HK-2 (cell line): ENCODE measurements at regions not wholly inside any gene's neighbourhood (a gene's known extent, or its start where the extent isn't known, plus 50 kb on each side); places are given as distances from the start of the nearest gene placed in this dataset.
"Not testable (repeated sequence)": the region's sequence is repeated elsewhere in the genome, so short reads cannot be mapped to it uniquely, and the experiment has no call there.

Experiments
- DNase-seq: peaks from one replicate; pipeline ENCODE4 v3.0.0-alpha.2; 2018; ENCODE audit not compliant: unreplicated experiment

DNA sequence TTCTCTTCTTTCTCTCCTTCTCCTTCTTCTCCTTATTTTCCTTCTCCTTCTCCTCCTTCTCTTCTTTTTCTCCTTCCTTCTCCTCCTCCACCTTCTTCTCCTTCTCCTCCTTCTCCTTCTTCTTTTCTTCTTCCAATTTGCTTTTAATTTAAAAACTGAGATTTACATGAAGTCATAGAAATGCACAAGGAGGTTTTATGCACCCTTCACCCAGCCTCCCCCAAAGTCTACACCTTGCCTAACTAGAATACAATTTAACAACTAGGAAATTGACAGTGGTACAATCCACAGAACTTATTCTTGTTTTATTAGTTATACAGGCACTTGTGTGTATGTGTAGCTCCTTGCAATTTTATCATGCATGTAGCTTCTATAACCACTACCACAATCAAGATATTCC lies 826.7 kb downstream of the KCNJ2 start:
- no peak for DNase-seq

DNA sequence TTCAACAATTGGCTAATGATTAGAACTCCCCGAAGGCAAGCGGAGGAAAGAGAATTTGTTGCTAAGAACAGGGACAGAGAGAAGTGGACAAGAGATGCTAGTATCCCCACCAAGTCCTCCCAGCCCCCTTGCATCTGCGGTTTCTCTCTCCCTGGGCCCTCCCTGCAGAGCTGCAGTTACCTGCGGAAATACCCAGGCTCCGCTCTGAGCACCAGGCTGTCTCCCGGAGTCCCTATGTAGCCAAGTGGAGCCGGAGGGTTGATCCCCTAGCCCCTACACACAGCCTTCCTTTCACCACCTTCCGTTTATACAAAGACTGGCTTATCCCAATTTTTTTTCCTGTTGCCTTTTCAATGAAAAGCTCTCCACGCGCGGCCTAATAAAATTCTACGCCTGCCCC lies 834.4 kb downstream of the KCNJ2 start:
- DNase-seq = no peak

DNA sequence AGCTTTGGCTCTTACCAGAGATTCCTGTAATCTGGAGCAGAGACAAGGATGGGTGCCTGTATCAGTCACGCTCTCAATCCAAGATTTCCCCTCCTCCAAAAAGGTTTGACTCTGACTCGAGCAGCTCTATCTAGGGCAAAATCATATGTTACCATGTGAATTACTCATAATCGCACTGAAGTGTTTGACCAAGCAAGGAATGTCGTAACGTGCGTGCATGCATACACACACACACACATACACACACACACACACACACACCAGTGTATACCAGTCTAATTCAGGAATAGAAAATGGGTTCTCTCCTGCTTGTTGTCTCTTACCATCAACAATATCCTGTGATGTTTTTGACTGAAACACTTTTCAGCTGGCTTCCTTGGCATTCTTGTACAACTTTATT lies 835.1 kb downstream of the KCNJ2 start:
- no peak for DNase-seq

DNA sequence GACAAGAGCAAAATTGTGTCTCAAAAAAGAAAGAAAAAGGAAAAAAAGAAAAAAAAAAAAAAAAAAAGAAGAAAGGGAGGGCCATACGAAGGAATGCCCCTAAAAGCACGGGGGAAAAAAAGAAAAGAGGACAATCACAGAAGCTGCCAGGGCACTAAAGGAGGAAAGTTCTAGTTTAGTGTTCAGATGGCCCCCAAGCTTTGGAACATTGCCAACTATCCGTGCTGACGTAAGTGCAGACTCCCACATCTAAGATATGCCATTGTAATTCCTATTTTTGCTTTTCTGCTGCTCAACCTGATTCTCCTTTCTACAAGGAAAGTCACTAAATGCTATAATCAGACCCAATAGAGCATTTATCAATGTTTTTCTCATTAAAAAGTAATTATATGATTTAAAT lies 842.1 kb downstream of the KCNJ2 start:
- DNase-seq = no peak

DNA sequence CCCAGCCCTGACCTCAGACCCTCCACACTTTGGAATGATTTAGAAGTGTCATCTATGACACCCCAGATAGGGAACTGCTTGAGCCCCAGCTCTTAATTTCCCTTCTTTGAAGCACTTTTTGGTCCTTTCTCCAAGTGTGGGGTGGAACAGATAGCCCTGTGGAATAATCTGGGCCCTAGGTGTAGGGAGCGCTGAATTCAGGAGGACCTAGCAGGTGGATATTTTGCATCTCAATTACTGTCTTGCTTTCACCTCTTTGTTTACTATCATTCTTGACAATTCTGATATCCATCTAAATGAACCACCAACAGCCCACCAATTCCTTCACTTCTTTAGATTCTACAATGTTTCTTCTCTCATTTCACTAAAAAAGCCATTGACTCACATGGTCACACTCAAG lies 850.4 kb downstream of the KCNJ2 start:
- DNase-seq = no peak

DNA sequence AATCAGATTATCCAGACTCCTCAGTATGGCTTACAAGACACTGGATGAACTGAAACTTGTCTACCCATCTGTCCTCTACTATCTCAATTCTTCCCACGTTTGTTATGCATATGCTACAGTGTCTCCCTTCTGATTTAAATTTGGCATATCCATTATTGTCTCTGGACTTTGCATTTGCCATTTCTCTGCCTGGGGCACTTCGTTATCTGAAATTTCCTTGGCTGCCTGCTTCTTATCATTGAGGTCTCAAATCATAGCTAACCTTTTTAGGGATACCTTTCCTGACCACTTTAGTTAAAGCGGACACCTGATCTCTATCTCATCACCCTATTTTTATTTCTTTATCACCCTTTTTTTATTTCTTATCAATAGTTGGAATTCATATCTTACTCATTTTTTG lies 853.4 kb downstream of the KCNJ2 start:
- no peak for DNase-seq

DNA sequence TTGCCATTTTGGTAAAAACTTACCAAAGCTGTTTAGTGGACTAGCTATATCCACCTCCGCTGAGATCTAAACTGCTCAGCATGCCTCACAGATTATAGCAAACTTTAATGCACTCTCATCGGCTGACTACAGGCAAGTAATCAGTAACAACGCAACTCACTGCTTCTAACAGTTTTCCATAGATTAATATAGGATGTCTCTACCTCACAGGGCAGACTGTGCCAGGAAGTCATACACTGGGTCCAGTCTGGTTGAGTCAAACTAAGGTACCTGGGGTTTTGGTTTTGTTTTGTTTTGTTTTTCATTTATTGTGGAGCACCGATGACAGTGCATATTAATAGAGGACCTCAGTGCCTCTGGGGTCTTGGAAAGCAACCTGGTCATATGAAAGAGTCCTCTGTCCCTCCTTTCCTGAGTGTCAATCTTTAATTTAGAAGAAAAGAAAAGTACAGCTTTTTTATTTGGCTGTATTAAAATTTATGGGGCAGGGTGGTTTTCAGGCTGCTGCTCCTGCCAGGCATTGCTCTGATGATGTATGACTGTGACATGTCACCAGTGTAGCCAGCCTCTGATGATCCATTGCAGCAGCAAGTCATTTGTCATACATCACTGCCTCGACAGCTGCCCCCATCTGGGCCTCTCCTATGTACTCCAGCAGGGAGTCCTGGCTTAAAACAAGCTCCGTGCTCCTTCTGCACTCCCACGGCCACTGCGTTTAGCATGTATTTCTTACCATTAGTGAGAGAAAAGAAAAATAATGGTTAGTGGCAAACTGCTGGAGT lies 854.1 kb downstream of the KCNJ2 start:
- peak; percentile 6 for DNase-seq

DNA sequence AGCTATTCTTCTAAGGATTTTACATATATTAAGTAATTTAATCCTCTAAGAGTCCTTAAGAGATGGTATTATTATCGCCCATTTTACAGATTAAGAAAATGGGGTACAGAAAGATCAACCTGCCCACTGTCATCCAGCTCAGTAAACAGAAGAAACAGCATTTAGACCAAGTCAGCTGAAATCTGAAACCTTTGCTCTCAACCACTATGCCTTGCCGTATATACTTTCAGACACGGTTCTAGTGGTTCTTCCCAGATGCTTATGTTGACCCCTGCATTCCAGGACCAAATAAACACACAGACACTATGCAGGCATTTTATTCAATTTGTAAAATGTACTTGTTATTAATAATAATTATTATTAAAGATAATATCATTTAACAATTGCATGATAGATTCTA lies 854.8 kb downstream of the KCNJ2 start:
- DNase-seq = no peak

DNA sequence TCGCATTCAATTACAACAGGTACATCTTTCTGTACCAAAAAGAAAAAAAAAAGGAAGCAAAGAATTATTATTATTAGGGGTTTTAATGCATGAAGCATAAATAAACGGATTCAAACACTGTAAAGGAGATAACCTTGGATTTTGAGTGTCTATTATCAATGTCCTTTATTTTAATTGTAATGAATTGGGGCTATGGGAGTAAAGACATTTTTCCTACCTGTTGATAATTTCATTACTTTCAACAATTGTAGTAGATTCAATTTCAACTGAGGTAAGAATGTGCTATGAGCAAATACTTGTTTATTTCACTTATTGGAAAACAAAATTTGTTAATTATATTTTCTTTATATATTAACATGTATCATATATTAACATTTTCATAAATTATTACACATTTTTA lies 855.6 kb downstream of the KCNJ2 start:
- no peak for DNase-seq

DNA sequence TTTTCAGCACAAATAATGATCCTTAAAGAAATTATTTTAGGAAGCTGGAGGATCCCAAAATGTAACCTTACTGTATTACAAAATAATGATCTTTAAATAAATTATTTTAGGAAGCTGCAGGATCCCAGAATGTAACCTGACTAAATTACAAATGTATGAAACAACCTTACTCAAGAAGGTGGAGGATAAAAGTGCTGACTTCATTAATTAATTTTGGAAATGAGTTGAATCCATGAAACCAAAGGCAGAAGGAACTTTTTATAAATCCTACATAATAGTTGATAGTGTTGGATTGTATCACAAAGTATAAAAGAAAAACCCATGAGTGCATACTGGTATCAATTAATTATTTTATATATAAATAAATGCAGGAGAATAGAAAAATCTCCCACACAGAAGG lies 859.9 kb downstream of the KCNJ2 start:
- no peak for DNase-seq

DNA sequence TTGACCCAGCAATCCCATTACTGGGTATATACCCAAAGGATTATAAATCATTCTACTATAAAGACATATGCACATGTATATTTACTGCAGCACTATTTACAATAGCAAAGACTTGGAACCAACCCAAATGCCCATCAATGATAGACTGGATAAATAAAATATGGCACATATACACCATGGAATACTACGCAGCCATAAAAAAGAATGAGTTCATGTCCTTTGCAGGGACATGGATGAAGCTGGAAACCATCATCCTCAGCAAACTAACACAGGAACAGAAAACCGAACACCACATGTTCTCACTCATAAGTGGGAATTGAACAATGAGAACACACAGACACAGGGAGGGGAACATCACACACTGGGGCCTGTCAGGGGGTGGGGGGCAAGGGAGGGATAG lies 862.0 kb downstream of the KCNJ2 start:
- not testable (repeated sequence) for DNase-seq

DNA sequence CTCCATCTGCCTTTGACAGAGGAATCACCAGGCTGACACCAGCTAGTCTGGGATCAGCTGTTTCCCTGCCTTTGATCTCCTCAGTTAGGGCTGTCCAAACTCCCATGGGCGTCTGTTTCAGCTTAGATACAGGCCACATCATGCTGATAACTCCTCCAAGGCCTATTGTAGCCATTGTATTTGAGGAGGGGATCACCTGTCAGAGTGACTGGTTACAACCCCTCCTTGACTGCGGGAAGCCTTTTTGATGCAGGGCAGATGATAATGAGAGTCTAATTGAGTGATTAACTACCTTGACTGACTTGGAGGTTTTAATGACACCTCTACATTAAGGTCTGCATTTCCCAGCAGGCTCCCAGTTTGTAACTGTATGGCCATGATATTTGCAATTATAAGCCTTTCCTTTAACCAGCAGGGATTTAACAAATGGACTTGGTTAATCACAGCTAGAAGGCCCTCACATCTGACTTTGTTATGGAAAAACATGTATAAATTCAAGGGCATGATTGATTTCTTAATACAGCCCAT lies 863.5 kb downstream of the KCNJ2 start:
- no peak for DNase-seq

DNA sequence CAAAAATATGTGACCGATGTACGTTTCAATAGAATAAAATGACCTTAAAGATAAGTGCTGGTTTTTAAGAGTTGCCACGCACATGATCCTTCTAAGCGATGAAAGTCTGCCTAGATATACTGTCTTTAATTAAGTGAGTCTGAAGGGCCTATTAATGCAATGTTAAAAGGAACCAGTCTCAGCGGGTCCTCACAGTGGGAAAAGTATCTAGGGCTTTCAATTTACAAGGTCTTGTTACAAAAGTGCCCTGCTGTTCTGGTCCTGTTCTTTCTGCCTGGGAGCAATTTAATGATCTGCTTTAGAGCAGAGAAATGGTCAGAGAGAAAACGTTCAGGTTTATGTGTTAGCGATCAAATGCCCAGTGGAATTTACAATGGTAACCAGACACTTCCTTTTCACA lies 864.0 kb downstream of the KCNJ2 start:
- DNase-seq = no peak

DNA sequence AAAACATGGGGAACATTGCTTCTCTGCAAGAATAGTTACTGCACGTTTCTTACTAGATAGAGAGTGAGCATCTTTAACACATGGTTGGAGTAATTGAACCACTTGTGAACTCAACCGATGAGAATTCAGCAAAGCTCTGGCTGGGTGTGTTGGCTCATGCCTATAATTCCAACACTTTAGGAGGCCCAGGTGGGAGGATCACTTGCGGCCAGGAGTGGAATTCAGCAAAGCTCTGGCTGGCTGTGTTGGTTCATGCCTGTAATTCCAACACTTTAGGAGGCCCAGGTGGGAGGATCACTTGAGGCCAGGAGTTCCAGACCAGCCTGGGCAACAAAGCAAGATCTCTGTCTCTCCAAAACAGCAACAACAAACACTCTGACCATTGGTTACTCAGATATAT lies 865.9 kb downstream of the KCNJ2 start:
- DNase-seq = no peak

DNA sequence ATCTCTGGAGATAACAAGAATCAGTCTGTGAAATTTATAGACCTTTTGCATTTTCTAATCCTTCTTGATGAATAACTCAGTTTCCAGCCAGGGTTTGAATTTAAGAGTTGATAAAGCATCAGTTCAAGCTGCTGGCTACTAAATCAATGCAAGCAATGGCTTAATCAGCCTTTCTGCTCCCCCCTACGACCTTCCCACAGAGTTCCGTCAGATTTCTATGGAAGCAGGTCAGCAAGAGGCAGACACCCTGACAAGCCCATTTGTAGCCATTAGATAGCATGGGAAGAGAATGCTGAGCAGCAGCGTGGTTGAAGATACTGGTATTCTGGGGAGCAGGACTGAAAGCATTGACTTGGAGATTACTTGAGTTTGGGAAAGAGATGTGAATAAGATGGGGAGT lies 868.1 kb downstream of the KCNJ2 start:
- no peak for DNase-seq

DNA sequence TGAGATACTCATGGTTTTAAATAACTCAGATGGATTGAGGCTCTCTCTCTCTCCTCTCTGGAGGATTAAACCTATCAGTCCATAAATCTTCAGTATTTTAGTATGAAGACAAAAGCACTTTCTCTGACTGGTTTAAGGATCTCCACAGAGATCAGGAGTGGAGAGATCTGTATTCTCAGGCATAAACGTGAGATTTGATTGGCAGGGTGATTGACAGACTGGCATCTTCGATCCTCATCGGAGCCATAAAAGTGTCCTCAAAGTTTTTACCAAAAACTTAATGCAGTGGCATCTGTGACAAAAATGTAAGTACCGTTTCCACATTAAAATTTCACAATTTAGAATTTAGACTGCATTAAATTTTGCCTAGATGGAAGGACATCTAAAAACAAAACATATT lies 870.1 kb downstream of the KCNJ2 start:
- no peak for DNase-seq

DNA sequence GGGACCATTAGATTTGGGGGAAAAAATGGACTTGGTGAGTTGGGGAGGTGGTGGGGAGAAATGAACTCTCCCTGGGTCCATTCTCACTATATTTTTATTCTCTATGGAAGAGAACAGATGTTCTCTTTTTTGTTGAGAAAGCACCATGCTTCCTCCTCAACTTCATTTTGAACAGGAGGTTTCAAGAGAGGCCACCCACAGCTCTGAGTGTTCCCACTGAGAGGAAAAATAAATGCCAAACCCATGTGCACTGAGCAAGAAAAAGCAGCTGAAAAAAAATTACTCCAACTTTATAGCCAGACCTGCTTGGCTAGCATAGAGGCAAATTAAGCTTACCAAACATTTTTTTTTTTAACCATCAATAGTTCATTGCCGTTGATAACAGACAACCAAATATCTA lies 883.6 kb downstream of the KCNJ2 start:
- no peak for DNase-seq

DNA sequence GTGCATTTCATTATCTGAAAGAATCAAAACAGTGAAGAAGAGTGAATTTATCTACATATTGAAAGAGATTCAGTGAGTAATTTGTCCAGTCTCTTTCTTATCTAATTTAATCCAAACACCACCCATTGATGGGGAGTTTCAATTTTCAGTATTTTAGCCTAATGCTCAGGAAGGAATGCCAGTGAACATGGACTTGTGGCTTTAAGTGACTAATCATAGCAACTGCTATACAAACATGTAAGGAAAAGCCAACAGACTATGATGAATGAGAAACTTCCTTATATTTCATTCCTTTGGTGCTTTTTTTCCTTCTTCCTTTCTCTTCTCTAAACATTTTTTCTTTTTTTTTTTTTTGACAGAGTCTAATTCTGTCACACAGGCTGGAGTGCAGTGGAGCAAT lies 885.8 kb downstream of the KCNJ2 start:
- DNase-seq = no peak

DNA sequence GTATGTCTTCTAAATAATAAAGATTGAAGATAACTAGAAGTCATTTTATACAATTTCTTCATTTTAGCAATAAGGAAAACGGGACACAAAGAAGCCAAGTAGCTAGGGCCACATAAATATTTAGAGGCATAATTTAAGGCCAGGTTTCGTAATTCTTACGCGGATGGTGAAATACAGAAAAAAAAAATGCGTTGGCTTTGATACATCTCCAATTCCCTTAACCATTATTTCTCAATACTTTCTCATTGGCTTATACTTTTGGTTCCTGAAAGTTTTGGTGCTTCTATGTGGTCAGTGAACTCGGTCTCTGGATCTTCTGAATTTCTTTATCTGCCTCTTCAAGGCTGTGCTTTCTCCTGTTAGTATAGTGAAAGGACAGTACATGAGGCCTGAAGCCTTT lies 888.1 kb downstream of the KCNJ2 start:
- DNase-seq = no peak

DNA sequence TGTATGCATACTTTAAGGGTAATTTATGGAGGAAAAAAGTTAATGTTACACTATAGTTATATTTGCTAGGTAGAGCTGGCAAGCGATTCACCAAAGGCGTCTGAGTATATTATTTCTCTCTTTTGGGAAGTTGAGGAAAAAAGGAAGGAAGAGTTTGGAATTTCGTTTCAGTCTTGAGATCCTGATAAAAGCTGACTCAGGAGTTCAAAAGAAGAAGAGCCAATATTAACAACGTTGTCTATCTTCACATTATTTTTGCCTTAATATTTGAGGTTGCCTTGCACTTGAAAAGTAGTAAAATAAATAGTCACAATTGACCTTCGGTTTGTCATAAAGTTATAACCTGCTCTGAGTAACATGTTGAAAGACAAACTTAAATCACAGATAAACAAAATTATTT lies 888.6 kb downstream of the KCNJ2 start:
- DNase-seq = no peak

DNA sequence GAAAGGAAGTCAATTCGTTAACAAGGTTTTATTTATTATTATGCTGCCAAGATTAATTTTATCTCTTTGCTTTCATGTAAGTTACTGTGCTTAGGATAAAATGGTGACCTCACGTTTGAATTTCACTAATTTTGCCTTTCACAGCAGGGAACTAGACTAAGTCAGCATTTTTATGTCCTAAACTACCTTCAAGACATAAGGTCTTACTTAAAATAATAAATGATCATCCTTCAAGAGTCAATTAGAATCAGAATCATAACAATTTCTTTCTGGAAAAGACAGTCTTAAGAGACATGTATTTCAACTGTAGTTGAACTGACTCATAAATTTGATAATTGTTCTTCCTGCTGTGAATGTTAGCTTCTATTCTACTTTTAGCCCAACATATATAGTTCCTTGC lies 893.8 kb downstream of the KCNJ2 start:
- no peak for DNase-seq

DNA sequence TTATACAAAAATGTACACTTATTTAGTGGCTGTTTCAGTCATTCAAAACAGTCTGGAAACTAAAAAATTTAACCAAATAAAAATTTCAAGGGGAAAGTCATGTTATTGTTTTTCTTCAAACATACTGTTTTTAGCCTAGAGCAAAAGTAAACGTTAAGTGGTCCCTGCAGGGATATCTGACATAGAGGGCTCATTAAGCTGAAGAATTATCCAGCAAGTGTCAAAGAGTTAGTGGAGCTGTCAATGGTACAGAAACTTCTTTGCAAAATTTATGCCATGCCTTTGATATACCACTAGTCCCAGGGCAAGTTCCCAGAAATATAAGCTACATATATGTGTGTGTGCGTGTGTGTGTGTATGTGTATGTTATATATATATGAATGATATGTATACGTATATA lies 894.2 kb downstream of the KCNJ2 start:
- DNase-seq = no peak

DNA sequence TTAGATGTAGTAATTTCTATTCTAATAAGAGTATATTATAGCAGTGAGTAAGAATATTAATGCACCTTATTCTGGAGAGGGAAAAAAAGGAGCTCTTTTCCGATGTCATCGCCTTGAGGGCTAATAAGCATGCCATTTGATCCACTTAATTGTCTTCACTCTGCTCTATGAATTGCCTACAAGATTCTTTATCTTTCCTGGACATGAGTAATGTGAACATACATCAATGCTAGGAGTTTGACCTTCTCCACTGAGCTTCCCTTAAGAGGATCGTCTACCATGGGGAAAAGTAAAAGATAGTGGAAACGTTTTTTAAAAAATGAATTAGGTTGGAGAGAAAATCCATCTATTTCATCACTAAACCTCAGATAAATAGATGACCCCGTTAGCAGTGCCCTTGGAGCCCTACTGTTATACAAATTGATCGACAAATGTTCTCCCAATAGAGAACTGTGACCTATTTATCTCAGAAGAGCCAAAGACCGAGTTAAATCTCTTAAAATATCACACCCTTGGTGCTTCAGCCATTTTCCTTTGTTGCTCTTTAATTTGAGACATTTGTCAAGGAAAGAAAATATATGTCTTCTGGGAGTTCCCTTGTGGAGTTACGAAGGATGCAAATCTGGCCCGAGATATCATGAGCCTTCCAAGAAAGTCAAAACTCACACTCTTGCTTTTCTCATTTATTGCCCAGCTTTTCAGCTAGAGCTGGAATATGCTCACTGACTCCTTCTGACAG lies 898.5 kb downstream of the KCNJ2 start:
- no peak for DNase-seq

DNA sequence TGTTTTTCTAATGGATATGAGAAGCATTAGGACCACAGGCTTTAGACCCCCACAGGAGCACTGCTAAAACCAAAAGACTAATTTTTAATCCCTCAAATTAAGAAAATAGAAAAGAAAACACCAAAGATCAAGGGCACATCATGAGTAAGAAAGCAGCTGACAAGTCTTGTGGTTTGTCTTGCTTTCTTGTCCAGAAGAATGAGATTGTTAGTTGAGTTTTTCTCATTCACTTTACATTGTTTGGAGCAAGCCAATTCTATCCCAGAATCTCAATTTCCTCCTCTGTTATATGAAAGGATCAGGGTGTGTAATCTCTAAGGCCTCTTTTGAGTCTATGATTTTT lies 899.0 kb downstream of the KCNJ2 start:
- DNase-seq = no peak
